Panc1 (cell line): ENCODE measurements at regions not wholly inside any gene's neighbourhood (a gene's known extent, or its start where the extent isn't known, plus 50 kb on each side); places are given as distances from the start of the nearest gene placed in this dataset.

Source experiments
- ATAC-seq: fragments of 200-7000 bp; cut with Tn5 transposase; 2 replicates; pipeline ENCODE4 v1.9.1; 2020; ENCODE audit warnings: mild to moderate bottlenecking, moderate library complexity
- BruUV-seq: library from RNA; stranded (reverse); fragments of 400-500 nt; replicated peaks from 2 replicates; lab custom pipeline; 2021; lab: Mats Ljungman, UMichigan
- CTCF ChIA-PET: fragments of 300-600 bp; sonication (Branson Sonifier 250); formaldehyde crosslinking; loops from one replicate; lab custom pipeline; 2022; ENCODE audit warnings: antibody characterized with exemption; lab: Charles Lee
- POLR2A ChIA-PET: fragments of 300-600 bp; sonication (Branson Sonifier 250); formaldehyde crosslinking; loops from one replicate; lab custom pipeline; 2022; ENCODE audit warnings: antibody characterized with exemption; lab: Charles Lee
- DNase-seq: peaks from one replicate; pipeline ENCODE4 v3.0.0-alpha.2; 2010; ENCODE audit warnings: low read depth, low spot score
- H3K27ac ChIP-seq: 2 replicates; pipeline ENCODE4 v1.5.1; 2011; ENCODE audit warnings: mild to moderate bottlenecking, low read length, inconsistent platforms
- H3K27me3 ChIP-seq: fragments of 200-500 bp; sonication (Bioruptor generic); 2 replicates; pipeline ENCODE4 v1.6.0; 2014; ENCODE audit warnings: low read length, inconsistent platforms; ENCODE audit not compliant: control insufficient read depth, insufficient read depth
- H3K36me3 ChIP-seq: fragments of 200-500 bp; sonication (Bioruptor generic); 2 replicates; pipeline ENCODE4 v1.5.1; 2014; ENCODE audit warnings: inconsistent platforms, mild to moderate bottlenecking, low read length, moderate library complexity; ENCODE audit not compliant: control insufficient read depth, insufficient read depth
- H3K4me1 ChIP-seq: 2 replicates; pipeline ENCODE4 v1.5.1; 2011; ENCODE audit warnings: inconsistent platforms, mild to moderate bottlenecking, low read length, moderate library complexity; ENCODE audit not compliant: control insufficient read depth, insufficient read depth
- H3K4me3 ChIP-seq, 2 experiments: 2 replicates each; pipeline ENCODE4 v1.5.1; 2011 to 2012; ENCODE audit warnings: low read depth in 2 of 2, low read length in 2 of 2, mild to moderate bottlenecking in 2 of 2, inconsistent platforms in 1 of 2, moderate library complexity in 1 of 2
- H3K9me3 ChIP-seq: fragments of 200-500 bp; sonication (Bioruptor generic); 2 replicates; pipeline ENCODE4 v1.5.1; 2014; ENCODE audit warnings: low read depth, mild to moderate bottlenecking, inconsistent platforms, low read length, moderate library complexity; ENCODE audit not compliant: control insufficient read depth, insufficient read depth
- CTCF ChIP-seq: fragments of 450-650 bp; IDR thresholded peaks from 2 replicates; pipeline ENCODE4 v1.5.1; 2017; ENCODE audit warnings: mild to moderate bottlenecking
- POLR2AphosphoS5 ChIP-seq: IDR thresholded peaks from 2 replicates; pipeline ENCODE4 v1.6.1; 2012; ENCODE audit warnings: mild to moderate bottlenecking, low read depth, low read length, moderate library complexity
- SIN3A ChIP-seq: IDR thresholded peaks from 2 replicates; pipeline ENCODE4 v1.6.1; 2012; ENCODE audit warnings: low read depth, mild to moderate bottlenecking, low read length, moderate library complexity, borderline replicate concordance; ENCODE audit not compliant: insufficient read depth
- TCF7L2 ChIP-seq: IDR thresholded peaks from 2 replicates; pipeline ENCODE4 v1.6.1; 2011; ENCODE audit warnings: mild to moderate bottlenecking, low read depth, low read length, inconsistent platforms
- in situ Hi-C: cut with HindIII; loops from 2 replicates; pipeline ENCODE4 v1.10.0; 2016; ENCODE audit warnings: low sequenced_read_pairs, low pct_unique_long_range_greater_than_20kb
- intact Hi-C: fragments of 100-400 bp; cut with micrococcal nuclease; formaldehyde crosslinking; loops from one replicate; pipeline ENCODE4 v1.10.0; 2022; ENCODE audit not compliant: unreplicated experiment
- TF ChIP-seq, protein P1 (sequence below), 2 experiments: IDR thresholded peaks; 2 replicates each; pipeline ENCODE4 v1.6.1; 2011 to 2012; ENCODE audit warnings: low read depth in 2 of 2, control low read depth in 1 of 2, low read length in 1 of 2, mild to moderate bottlenecking in 1 of 2, moderate library complexity in 1 of 2; ENCODE audit not compliant: insufficient read depth in 1 of 2

DNA sequence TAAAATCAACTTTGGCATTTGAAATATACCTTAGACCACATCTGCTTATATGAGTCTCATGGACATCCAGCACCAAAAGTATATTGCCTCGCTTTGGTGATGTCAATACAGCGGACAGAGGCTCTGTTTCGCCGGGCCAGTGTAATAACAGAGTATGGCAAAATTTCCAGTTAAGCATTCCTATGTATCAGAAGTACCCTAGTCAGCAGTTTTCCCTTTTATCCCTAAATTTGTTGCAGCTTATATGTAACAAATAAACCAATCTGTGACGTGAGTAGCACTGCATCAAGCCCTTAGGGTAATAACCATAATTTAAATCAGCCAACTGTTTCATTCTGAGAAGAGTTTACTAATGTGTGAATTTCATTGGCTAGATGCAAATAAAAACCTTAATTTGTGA lies 585.5 kb upstream of the ADGRB3 start:
- Histone ChIP-seq H3K9me3 (no peaks in the 10 kb centered on the region), H3K36me3 (no peaks in the 10 kb centered on the region), H3K27ac (no peak overlapping the region), H3K27me3 (no peaks in the 10 kb centered on the region), H3K4me3 (no peak overlapping the region), H3K4me1 (no peaks in the 10 kb centered on the region)
- no TSS peak for BruUV-seq
- no peak for ATAC-seq
- CTCF ChIA-PET, result interaction anchor here (0.6 kb wide), 1 partner anchor 449 kb away, joined by 3 read pairs; no protein-coding TSS in a partner anchor
- intact Hi-C loops (no loop called here), in situ Hi-C loops (no loop called here)
- TF ChIP-seq CTCF, result no peak
- POLR2A ChIA-PET, result no interaction called here
- no peak for DNase-seq

- Histone ChIP-seq H3K9me3 (no peaks in the 10 kb centered on the region), H3K4me3 (no peak overlapping the region), H3K27me3 (no peaks in the 10 kb centered on the region), H3K36me3 (no peaks in the 10 kb centered on the region), H3K27ac (no peak overlapping the region), H3K4me1 (no peaks in the 10 kb centered on the region)
- no TSS peak for BruUV-seq
- ChIA-PET POLR2A (no interaction called here), CTCF (interaction anchor here (0.6 kb wide), 1 partner anchor 11 kb away, joined by 4 read pairs; no protein-coding TSS in a partner anchor)
- no peak for DNase-seq
- in situ Hi-C loops (no loop called here), intact Hi-C loops (no loop called here)
- TF ChIP-seq, protein P1, sequence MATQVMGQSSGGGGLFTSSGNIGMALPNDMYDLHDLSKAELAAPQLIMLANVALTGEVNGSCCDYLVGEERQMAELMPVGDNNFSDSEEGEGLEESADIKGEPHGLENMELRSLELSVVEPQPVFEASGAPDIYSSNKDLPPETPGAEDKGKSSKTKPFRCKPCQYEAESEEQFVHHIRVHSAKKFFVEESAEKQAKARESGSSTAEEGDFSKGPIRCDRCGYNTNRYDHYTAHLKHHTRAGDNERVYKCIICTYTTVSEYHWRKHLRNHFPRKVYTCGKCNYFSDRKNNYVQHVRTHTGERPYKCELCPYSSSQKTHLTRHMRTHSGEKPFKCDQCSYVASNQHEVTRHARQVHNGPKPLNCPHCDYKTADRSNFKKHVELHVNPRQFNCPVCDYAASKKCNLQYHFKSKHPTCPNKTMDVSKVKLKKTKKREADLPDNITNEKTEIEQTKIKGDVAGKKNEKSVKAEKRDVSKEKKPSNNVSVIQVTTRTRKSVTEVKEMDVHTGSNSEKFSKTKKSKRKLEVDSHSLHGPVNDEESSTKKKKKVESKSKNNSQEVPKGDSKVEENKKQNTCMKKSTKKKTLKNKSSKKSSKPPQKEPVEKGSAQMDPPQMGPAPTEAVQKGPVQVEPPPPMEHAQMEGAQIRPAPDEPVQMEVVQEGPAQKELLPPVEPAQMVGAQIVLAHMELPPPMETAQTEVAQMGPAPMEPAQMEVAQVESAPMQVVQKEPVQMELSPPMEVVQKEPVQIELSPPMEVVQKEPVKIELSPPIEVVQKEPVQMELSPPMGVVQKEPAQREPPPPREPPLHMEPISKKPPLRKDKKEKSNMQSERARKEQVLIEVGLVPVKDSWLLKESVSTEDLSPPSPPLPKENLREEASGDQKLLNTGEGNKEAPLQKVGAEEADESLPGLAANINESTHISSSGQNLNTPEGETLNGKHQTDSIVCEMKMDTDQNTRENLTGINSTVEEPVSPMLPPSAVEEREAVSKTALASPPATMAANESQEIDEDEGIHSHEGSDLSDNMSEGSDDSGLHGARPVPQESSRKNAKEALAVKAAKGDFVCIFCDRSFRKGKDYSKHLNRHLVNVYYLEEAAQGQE (IDR thresholded peaks at IDR 0.05; ENCODE audit: insufficient read depth in 1 of 2, low read depth in 2 of 2, low read length in 1 of 2), result no peak
- TF ChIP-seq POLR2AphosphoS5 (no peak), TCF7L2 (no peak)
- no peak for ATAC-seq
Observed at GRCh38 chr6:68046756-68047155, 588.3 kb upstream of the ADGRB3 start.

GRCh38 chr6:68046302-68046701 lies 588.8 kb upstream of the ADGRB3 start:
- ChIA-PET CTCF (no interaction called here), POLR2A (no interaction called here)
- no peak for DNase-seq
- Histone ChIP-seq H3K4me3 (no peak overlapping the region), H3K36me3 (no peaks in the 10 kb centered on the region), H3K4me1 (no peaks in the 10 kb centered on the region), H3K9me3 (no peaks in the 10 kb centered on the region), H3K27me3 (no peaks in the 10 kb centered on the region), H3K27ac (no peak overlapping the region)
- in situ Hi-C loops (no loop called here), intact Hi-C loops (no loop called here)
- ATAC-seq, result no peak
- BruUV-seq, result no TSS peak
- no peak for TF ChIP-seq TCF7L2
- no peak for TF ChIP-seq CTCF
- no peak for TF ChIP-seq POLR2AphosphoS5
- TF ChIP-seq, protein P1 (IDR thresholded peaks at IDR 0.05; ENCODE audit: insufficient read depth in 1 of 2, low read depth in 2 of 2, low read length in 1 of 2), result no peak
- TF ChIP-seq SIN3A, result no peak
